ENCODE measurements at regions not wholly inside any gene's neighbourhood (a gene's known extent, or its start where the extent isn't known, plus 50 kb on each side); places are given as distances from the start of the nearest gene placed in this dataset.
A peak's percentile ranks its signal among the peaks of the same experiment; 100 is the strongest.

GRCh38 chr21:31459457-31459856 is 115.4 kb upstream of the TIAM1 start:
- POLR2A ChIA-PET (ENCODE audit: low non-redundant PET) = no interaction called here
- CTCF ChIA-PET = interaction anchor here (0.7 to 1.1 kb wide), 2 partner anchors 33 to 122 kb away, joined by 3 read pairs; no protein-coding TSS in a partner anchor
- H3K9me3 ChIP-seq (ENCODE audit: low read depth, low read length, poor library complexity, severe bottlenecking) = no peaks in the 10 kb centered on the region
- no peaks in the 10 kb centered on the region for H3K27me3 ChIP-seq (replicated peaks; ENCODE audit: insufficient read depth, low read depth, low read length, poor library complexity)
- no peaks in the 10 kb centered on the region for H3K4me1 ChIP-seq (ENCODE audit: insufficient read depth, low read length, poor library complexity, severe bottlenecking)
- H3K4me3 ChIP-seq (ENCODE audit: low read depth, low read length, poor library complexity, severe bottlenecking) = no peak overlapping the region
- no peak overlapping the region for H3K27ac ChIP-seq (ENCODE audit: low read depth, low read length, poor library complexity, severe bottlenecking)
- TF ChIP-seq, protein P1, sequence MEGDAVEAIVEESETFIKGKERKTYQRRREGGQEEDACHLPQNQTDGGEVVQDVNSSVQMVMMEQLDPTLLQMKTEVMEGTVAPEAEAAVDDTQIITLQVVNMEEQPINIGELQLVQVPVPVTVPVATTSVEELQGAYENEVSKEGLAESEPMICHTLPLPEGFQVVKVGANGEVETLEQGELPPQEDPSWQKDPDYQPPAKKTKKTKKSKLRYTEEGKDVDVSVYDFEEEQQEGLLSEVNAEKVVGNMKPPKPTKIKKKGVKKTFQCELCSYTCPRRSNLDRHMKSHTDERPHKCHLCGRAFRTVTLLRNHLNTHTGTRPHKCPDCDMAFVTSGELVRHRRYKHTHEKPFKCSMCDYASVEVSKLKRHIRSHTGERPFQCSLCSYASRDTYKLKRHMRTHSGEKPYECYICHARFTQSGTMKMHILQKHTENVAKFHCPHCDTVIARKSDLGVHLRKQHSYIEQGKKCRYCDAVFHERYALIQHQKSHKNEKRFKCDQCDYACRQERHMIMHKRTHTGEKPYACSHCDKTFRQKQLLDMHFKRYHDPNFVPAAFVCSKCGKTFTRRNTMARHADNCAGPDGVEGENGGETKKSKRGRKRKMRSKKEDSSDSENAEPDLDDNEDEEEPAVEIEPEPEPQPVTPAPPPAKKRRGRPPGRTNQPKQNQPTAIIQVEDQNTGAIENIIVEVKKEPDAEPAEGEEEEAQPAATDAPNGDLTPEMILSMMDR (conservative IDR thresholded peaks at IDR 0.05; ENCODE audit: low read depth, low read length) = peak; percentile 34; the same call in 1 of the 2 replicates
- no peak for TF ChIP-seq EZH2 (IDR thresholded peaks at IDR 0.05; ENCODE audit: borderline replicate concordance, low read depth, low read length, poor library complexity, severe bottlenecking)
- intact Hi-C loops (cut with micrococcal nuclease; ENCODE audit: unreplicated experiment) = no loop called here
- no TSS peak for BruUV-seq (replicated peaks)
- H3K36me3 ChIP-seq (ENCODE audit: insufficient read depth, low read length, poor library complexity, severe bottlenecking) = no peaks in the 10 kb centered on the region
- peak; percentile 21 for DNase-seq (ENCODE audit: low spot score)

DNA sequence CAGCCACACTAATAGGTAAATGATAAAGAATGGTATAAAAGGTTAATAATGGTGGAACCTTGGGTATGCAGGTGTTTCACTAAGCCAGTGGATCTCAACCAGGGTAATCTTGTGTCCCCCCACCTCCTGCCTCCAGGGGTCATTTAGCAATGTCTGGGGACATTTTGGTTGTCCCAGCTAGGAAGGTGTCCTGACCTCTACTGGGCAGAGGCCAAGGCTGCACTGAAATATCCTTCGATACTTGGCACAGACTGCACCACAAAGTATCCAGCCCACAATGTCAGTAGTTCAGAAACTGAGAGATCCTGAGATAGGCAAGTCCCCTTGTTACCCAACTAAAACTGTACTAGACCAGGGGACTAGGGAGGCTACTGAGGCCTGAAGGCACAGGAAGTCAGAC is 113.6 kb upstream of the TIAM1 start:
- no TSS peak for BruUV-seq (replicated peaks)
- Histone ChIP-seq H3K27ac (ENCODE audit: low read depth, low read length, poor library complexity, severe bottlenecking) (no peak overlapping the region), H3K4me3 (ENCODE audit: low read depth, low read length, poor library complexity, severe bottlenecking) (no peak overlapping the region), H3K9me3 (ENCODE audit: low read depth, low read length, poor library complexity, severe bottlenecking) (no peaks in the 10 kb centered on the region), H3K27me3 (replicated peaks; ENCODE audit: insufficient read depth, low read depth, low read length, poor library complexity) (no peaks in the 10 kb centered on the region), H3K4me1 (ENCODE audit: insufficient read depth, low read length, poor library complexity, severe bottlenecking) (no peaks in the 10 kb centered on the region), H3K36me3 (ENCODE audit: insufficient read depth, low read length, poor library complexity, severe bottlenecking) (no peaks in the 10 kb centered on the region)
- CTCF ChIA-PET = no interaction called here
- POLR2A ChIA-PET (ENCODE audit: low non-redundant PET) = no interaction called here
- DNase-seq (ENCODE audit: low spot score) = no peak
- TF ChIP-seq, protein P1 (conservative IDR thresholded peaks at IDR 0.05; ENCODE audit: low read depth, low read length) = no peak
- no peak for TF ChIP-seq EZH2 (IDR thresholded peaks at IDR 0.05; ENCODE audit: borderline replicate concordance, low read depth, low read length, poor library complexity, severe bottlenecking)
- intact Hi-C loops (cut with micrococcal nuclease; ENCODE audit: unreplicated experiment) = no loop called here

DNA sequence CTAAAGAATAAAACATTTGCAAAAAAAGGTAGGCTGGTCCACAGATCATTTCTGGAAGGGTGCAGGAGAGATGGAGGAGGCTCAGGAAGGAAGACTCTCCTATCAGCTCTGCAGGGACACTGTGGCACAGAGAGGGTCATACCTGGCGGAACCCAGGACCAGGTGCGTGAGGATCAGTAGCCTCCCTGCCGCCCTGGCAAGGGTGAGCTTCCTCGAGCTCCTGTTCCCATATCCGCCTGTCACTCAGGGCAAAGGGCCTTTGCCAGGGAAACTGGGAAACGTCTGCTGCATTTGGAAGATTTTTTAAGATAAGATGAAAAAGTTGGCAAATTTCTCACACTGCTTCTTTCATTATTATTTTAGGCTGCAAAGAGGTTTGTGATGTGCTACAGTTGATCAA is 112.1 kb upstream of the TIAM1 start:
- no peaks in the 10 kb centered on the region for H3K9me3 ChIP-seq (ENCODE audit: low read depth, low read length, poor library complexity, severe bottlenecking)
- no peaks in the 10 kb centered on the region for H3K27me3 ChIP-seq (replicated peaks; ENCODE audit: insufficient read depth, low read depth, low read length, poor library complexity)
- no peak for DNase-seq (ENCODE audit: low spot score)
- intact Hi-C loops (cut with micrococcal nuclease; ENCODE audit: unreplicated experiment) = no loop called here
- no peak overlapping the region for H3K4me3 ChIP-seq (ENCODE audit: low read depth, low read length, poor library complexity, severe bottlenecking)
- H3K27ac ChIP-seq (ENCODE audit: low read depth, low read length, poor library complexity, severe bottlenecking) = no peak overlapping the region
- H3K4me1 ChIP-seq (ENCODE audit: insufficient read depth, low read length, poor library complexity, severe bottlenecking) = no peaks in the 10 kb centered on the region
- H3K36me3 ChIP-seq (ENCODE audit: insufficient read depth, low read length, poor library complexity, severe bottlenecking) = no peaks in the 10 kb centered on the region
- TF ChIP-seq, protein P1 (conservative IDR thresholded peaks at IDR 0.05; ENCODE audit: low read depth, low read length) = no peak
- TF ChIP-seq EZH2 (IDR thresholded peaks at IDR 0.05; ENCODE audit: borderline replicate concordance, low read depth, low read length, poor library complexity, severe bottlenecking) = no peak
- no TSS peak for BruUV-seq (replicated peaks)
- ChIA-PET CTCF (no interaction called here), POLR2A (ENCODE audit: low non-redundant PET) (no interaction called here)
